ENCODE measurements at regions not wholly inside any gene's neighbourhood (a gene's known extent, or its start where the extent isn't known, plus 50 kb on each side); places are given as distances from the start of the nearest gene placed in this dataset.
A peak's percentile ranks its signal among the peaks of the same experiment; 100 is the strongest.
"Not testable (repeated sequence)": the region's sequence is repeated elsewhere in the genome, so short reads cannot be mapped to it uniquely, and the experiment has no call there.

- DNase-seq, result no peak
Observed at GRCh38 chr7:125090596-125090995, 161.0 kb upstream of the POT1 start.

GRCh38 chr7:125089171-125089570 is 159.5 kb upstream of the POT1 start:
- DNase-seq, result no peak

- DNase-seq, result no peak
Observed at GRCh38 chr7:125088555-125088954, 158.9 kb upstream of the POT1 start.

GRCh38 chr7:125085084-125085483 is 155.5 kb upstream of the POT1 start:
- DNase-seq, result no peak

- DNase-seq, result no peak
Observed at GRCh38 chr7:125084196-125084595, 154.6 kb upstream of the POT1 start.

- DNase-seq, result no peak
Observed at GRCh38 chr7:125074141-125074540, 144.5 kb upstream of the POT1 start.

- no peak for DNase-seq
Observed at GRCh38 chr7:125065546-125065945, 135.9 kb upstream of the POT1 start.

- no peak for DNase-seq
Observed at GRCh38 chr7:125065001-125065400, 135.4 kb upstream of the POT1 start.

- no peak for DNase-seq
Observed at GRCh38 chr7:125061776-125062397, 132.3 kb upstream of the POT1 start.

GRCh38 chr7:125061083-125061745 is 131.6 kb upstream of the POT1 start:
- DNase-seq, result not testable (repeated sequence)

GRCh38 chr7:125059861-125060456 is 130.3 kb upstream of the POT1 start:
- DNase-seq, result peak; percentile 19

GRCh38 chr7:125057963-125058362 is 128.3 kb upstream of the POT1 start:
- no peak for DNase-seq

- DNase-seq, result no peak
Observed at GRCh38 chr7:125055376-125055775, 125.8 kb upstream of the POT1 start.

GRCh38 chr7:125046767-125047166 is 117.1 kb upstream of the POT1 start:
- no peak for DNase-seq

- DNase-seq, result no peak
Observed at GRCh38 chr7:125033506-125033905, 103.9 kb upstream of the POT1 start.

- DNase-seq, result no peak
Observed at GRCh38 chr7:125032943-125033342, 103.3 kb upstream of the POT1 start.

- no peak for DNase-seq
Observed at GRCh38 chr7:125030756-125031387, 101.2 kb upstream of the POT1 start.

GRCh38 chr7:125025620-125026019 is 96.0 kb upstream of the POT1 start:
- no peak for DNase-seq

GRCh38 chr7:125020801-125021200 is 91.2 kb upstream of the POT1 start:
- DNase-seq, result no peak

- no peak for DNase-seq
Observed at GRCh38 chr7:125010540-125010939, 80.9 kb upstream of the POT1 start.

- DNase-seq, result no peak
Observed at GRCh38 chr7:124996778-124997177, 67.2 kb upstream of the POT1 start.

- no peak for DNase-seq
Observed at GRCh38 chr7:124992851-124993562, 63.4 kb upstream of the POT1 start.

GRCh38 chr7:124989911-124990310 is 60.3 kb upstream of the POT1 start:
- no peak for DNase-seq
